ENCODE measurements at regions not wholly inside any gene's neighbourhood (a gene's known extent, or its start where the extent isn't known, plus 50 kb on each side); places are given as distances from the start of the nearest gene placed in this dataset.

- TF ChIP-seq CTCF (IDR thresholded peaks at IDR 0.05): no peak
- no peak for TF ChIP-seq POLR2AphosphoS5 (IDR thresholded peaks at IDR 0.05; ENCODE audit: insufficient read depth in 1 of 2, low read depth in 1 of 2)
Observed at GRCh38 chr5:117191251-117191650, 616.6 kb upstream of the SEMA6A start.

Measured in vagina (tissue), 2 donors.